22Rv1 (cell line): ENCODE measurements at regions not wholly inside any gene's neighbourhood (a gene's known extent, or its start where the extent isn't known, plus 50 kb on each side); places are given as distances from the start of the nearest gene placed in this dataset.

Source experiments
- ZFX ChIP-seq: fragments of 450-650 bp; IDR thresholded peaks from 2 replicates; pipeline ENCODE4 v1.6.1; 2017; ENCODE audit warnings: antibody characterized with exemption, borderline replicate concordance
- TF ChIP-seq, protein P1 (sequence below): fragments of 450-650 bp; IDR thresholded peaks from 2 replicates; pipeline ENCODE4 v1.5.1; 2017; ENCODE audit warnings: mild to moderate bottlenecking

DNA sequence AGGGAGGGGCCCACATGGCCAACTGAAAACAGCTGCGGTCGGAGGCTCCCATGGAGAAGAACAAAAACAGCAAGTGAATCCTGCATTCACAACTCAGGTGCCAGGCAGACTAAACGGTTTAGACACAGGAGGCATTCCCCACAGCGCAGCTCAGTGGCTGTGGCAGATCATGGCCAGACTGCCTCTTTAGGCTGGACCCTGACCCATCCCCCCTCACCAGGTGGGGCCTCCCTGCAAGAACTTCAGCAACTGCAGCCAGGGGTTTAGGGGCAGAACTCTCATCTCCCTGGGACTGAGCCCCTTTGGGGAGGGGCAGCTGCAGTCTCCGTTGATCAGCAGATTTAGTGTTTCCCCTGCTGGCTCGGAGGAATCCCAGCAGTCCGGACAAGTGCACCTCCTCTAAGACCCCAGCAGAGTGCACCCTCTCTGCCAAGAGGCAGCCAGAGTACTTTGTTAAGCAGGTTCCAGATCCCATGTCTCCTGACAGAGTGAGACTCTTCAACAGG lies 346.7 kb downstream of the SS18 start:
- TF ChIP-seq, protein P1, sequence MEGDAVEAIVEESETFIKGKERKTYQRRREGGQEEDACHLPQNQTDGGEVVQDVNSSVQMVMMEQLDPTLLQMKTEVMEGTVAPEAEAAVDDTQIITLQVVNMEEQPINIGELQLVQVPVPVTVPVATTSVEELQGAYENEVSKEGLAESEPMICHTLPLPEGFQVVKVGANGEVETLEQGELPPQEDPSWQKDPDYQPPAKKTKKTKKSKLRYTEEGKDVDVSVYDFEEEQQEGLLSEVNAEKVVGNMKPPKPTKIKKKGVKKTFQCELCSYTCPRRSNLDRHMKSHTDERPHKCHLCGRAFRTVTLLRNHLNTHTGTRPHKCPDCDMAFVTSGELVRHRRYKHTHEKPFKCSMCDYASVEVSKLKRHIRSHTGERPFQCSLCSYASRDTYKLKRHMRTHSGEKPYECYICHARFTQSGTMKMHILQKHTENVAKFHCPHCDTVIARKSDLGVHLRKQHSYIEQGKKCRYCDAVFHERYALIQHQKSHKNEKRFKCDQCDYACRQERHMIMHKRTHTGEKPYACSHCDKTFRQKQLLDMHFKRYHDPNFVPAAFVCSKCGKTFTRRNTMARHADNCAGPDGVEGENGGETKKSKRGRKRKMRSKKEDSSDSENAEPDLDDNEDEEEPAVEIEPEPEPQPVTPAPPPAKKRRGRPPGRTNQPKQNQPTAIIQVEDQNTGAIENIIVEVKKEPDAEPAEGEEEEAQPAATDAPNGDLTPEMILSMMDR, result no peak
- no peak for TF ChIP-seq ZFX
